HEK293T (cell line): ENCODE measurements at regions not wholly inside any gene's neighbourhood (a gene's known extent, or its start where the extent isn't known, plus 50 kb on each side); places are given as distances from the start of the nearest gene placed in this dataset.

Experiments
- FOXK2 ChIP-seq: fragments of 450-650 bp; IDR thresholded peaks from 2 replicates; pipeline ENCODE4 v1.6.1; 2016; ENCODE audit warnings: mild to moderate bottlenecking
- NFRKB ChIP-seq: fragments of 450-650 bp; IDR thresholded peaks from 2 replicates; pipeline ENCODE4 v1.6.1; 2016; ENCODE audit warnings: mild to moderate bottlenecking, moderate library complexity
- SP1 ChIP-seq: fragments of 450-650 bp; IDR thresholded peaks from 2 replicates; pipeline ENCODE4 v1.6.1; 2017

GRCh38 chr22:26806445-26807175 lies 149.2 kb downstream of the MIAT start:
- TF ChIP-seq SP1 = no peak
- TF ChIP-seq NFRKB = no peak
- no peak for TF ChIP-seq FOXK2
